ENCODE measurements at regions not wholly inside any gene's neighbourhood (a gene's known extent, or its start where the extent isn't known, plus 50 kb on each side); places are given as distances from the start of the nearest gene placed in this dataset.

- TF ChIP-seq CTCF (tag by site-specific recombination; IDR thresholded peaks at IDR 0.05) (no peak), ZNF776 (tag by site-specific recombination; IDR thresholded peaks at IDR 0.05; ENCODE audit: borderline replicate concordance) (no peak), REST (tag by site-specific recombination; IDR thresholded peaks at IDR 0.05) (no peak), ZNF488 (tag by site-specific recombination; IDR thresholded peaks at IDR 0.05) (no peak)
Observed at GRCh38 chr1:112840631-112841624, 115.1 kb downstream of the SLC16A1 start.

Data from HEK293 (cell line).